WTC11 (cell line): ENCODE measurements at regions not wholly inside any gene's neighbourhood (a gene's known extent, or its start where the extent isn't known, plus 50 kb on each side); places are given as distances from the start of the nearest gene placed in this dataset.

Experiments
- ATAC-seq: fragments of 200-7000 bp; cut with Tn5 transposase; 2 replicates; pipeline ENCODE4 v1.10.0; 2021; ENCODE audit warnings: mild to moderate bottlenecking, moderate library complexity
- CTCF ChIA-PET: fragments of 300-600 bp; sonication (Branson Sonifier 250); formaldehyde crosslinking; loops from one replicate; lab custom pipeline; 2021; ENCODE audit warnings: antibody characterized with exemption; lab: Charles Lee
- POLR2A ChIA-PET: fragments of 350-600 bp; sonication (Branson Sonifier 250); formaldehyde crosslinking; loops from one replicate; lab custom pipeline; 2021; ENCODE audit warnings: antibody characterized with exemption; lab: Charles Lee
- DNase-seq: peaks from one replicate; pipeline ENCODE4 v3.0.0; 2021; ENCODE audit warnings: low spot score
- H3K27ac Mint-ChIP-seq: 2 replicates; pipeline ENCODE4 v1.8.0; 2021; ENCODE audit warnings: mixed read lengths
- H3K27me3 Mint-ChIP-seq: 2 replicates; pipeline ENCODE4 v1.8.0; 2021; ENCODE audit warnings: low read depth, mild to moderate bottlenecking, moderate library complexity, mixed read lengths
- H3K36me3 Mint-ChIP-seq: 2 replicates; pipeline ENCODE4 v1.8.0; 2021; ENCODE audit warnings: mixed read lengths
- H3K4me1 Mint-ChIP-seq: 2 replicates; pipeline ENCODE4 v1.8.0; 2022; ENCODE audit warnings: mixed read lengths
- H3K4me3 Mint-ChIP-seq: 2 replicates; pipeline ENCODE4 v1.8.0; 2021; ENCODE audit warnings: mild to moderate bottlenecking, moderate library complexity, mixed read lengths
- H3K9me3 Mint-ChIP-seq: 2 replicates; pipeline ENCODE4 v1.8.0; 2021; ENCODE audit warnings: mixed read lengths
- FOXK1 ChIP-seq: sonication (generic); formaldehyde crosslinking; IDR thresholded peaks from 2 replicates; pipeline ENCODE4 v1.8.0; 2022; ENCODE audit warnings: mild to moderate bottlenecking, moderate library complexity, missing genetic modification reagents
- GTF2I ChIP-seq: fragments of 250-450 bp; sonication (Bioruptor Pico); conservative IDR thresholded peaks from 2 replicates; pipeline ENCODE4 v1.4.0; 2021; ENCODE audit warnings: mild to moderate bottlenecking
- MYBL2 ChIP-seq: sonication (generic); formaldehyde crosslinking; IDR thresholded peaks from 2 replicates; pipeline ENCODE4 v1.8.1; 2023; ENCODE audit warnings: mild to moderate bottlenecking, moderate library complexity, missing genetic modification reagents
- NR3C1 ChIP-seq: sonication (generic); formaldehyde crosslinking; conservative IDR thresholded peaks from 2 replicates; pipeline ENCODE4 v1.8.1; 2023; ENCODE audit warnings: low read depth, mild to moderate bottlenecking, missing genetic modification reagents
- PRRX2 ChIP-seq: fragments of 250-450 bp; sonication (Bioruptor Pico); IDR thresholded peaks from 2 replicates; pipeline ENCODE4 v1.8.0; 2021; ENCODE audit warnings: mild to moderate bottlenecking
- SMAD3 ChIP-seq: sonication (generic); formaldehyde crosslinking; IDR thresholded peaks from 2 replicates; pipeline ENCODE4 v1.8.0; 2022; ENCODE audit warnings: missing genetic modification reagents, mild to moderate bottlenecking, borderline replicate concordance
- SP1 ChIP-seq: sonication (generic); formaldehyde crosslinking; conservative IDR thresholded peaks from 2 replicates; pipeline ENCODE4 v1.8.1; 2022; ENCODE audit warnings: missing genetic modification reagents
- ZBTB21 ChIP-seq: sonication (generic); formaldehyde crosslinking; IDR thresholded peaks from 2 replicates; pipeline ENCODE4 v1.8.1; 2023; ENCODE audit warnings: mild to moderate bottlenecking, missing genetic modification reagents, borderline replicate concordance
- ZNF219 ChIP-seq: sonication (generic); formaldehyde crosslinking; IDR thresholded peaks from 2 replicates; pipeline ENCODE4 v1.8.0; 2023; ENCODE audit warnings: missing genetic modification reagents, mild to moderate bottlenecking, borderline replicate concordance
- ZNF263 ChIP-seq: sonication (generic); formaldehyde crosslinking; IDR thresholded peaks from 2 replicates; pipeline ENCODE4 v1.8.1; 2022; ENCODE audit warnings: low read depth, mild to moderate bottlenecking, moderate library complexity, missing genetic modification reagents
- ZNF396 ChIP-seq: fragments of 250-450 bp; sonication (Bioruptor Pico); IDR thresholded peaks from 2 replicates; pipeline ENCODE4 v1.8.0; 2021; ENCODE audit warnings: mild to moderate bottlenecking, moderate library complexity, borderline replicate concordance
- ZNF423 ChIP-seq: fragments of 250-450 bp; sonication (Bioruptor Pico); IDR thresholded peaks from 2 replicates; pipeline ENCODE4 v2.1.2; 2022; ENCODE audit warnings: mild to moderate bottlenecking, moderate library complexity
- TF ChIP-seq, protein P1 (sequence below): fragments of 200-600 bp; IDR thresholded peaks from 2 replicates; pipeline ENCODE4 v1.8.0; 2022; ENCODE audit warnings: antibody characterized with exemption
- TF ChIP-seq, protein P2 (sequence below): fragments of 250-450 bp; sonication (Bioruptor Pico); IDR thresholded peaks from 2 replicates; pipeline ENCODE4 v2.1.2; 2022; ENCODE audit warnings: mild to moderate bottlenecking, moderate library complexity
- TF ChIP-seq, protein P3 (sequence below): sonication (generic); formaldehyde crosslinking; IDR thresholded peaks from 2 replicates; pipeline ENCODE4 v1.8.1; 2023; ENCODE audit warnings: mild to moderate bottlenecking, moderate library complexity, missing genetic modification reagents
- TF ChIP-seq, protein P4 (sequence below): fragments of 250-450 bp; sonication (Bioruptor Pico); IDR thresholded peaks from 2 replicates; pipeline ENCODE4 v1.9.0; 2021; ENCODE audit warnings: moderate library complexity, mild to moderate bottlenecking, inconsistent platforms, borderline replicate concordance

- no peak for TF ChIP-seq GTF2I
- TF ChIP-seq ZNF396 (CRISPR knock-in tag) = no peak
- TF ChIP-seq SMAD3 (CRISPR knock-in tag) = no peak
- TF ChIP-seq ZNF423 = no peak
- no peak for TF ChIP-seq PRRX2 (CRISPR knock-in tag)
- TF ChIP-seq, protein P1, sequence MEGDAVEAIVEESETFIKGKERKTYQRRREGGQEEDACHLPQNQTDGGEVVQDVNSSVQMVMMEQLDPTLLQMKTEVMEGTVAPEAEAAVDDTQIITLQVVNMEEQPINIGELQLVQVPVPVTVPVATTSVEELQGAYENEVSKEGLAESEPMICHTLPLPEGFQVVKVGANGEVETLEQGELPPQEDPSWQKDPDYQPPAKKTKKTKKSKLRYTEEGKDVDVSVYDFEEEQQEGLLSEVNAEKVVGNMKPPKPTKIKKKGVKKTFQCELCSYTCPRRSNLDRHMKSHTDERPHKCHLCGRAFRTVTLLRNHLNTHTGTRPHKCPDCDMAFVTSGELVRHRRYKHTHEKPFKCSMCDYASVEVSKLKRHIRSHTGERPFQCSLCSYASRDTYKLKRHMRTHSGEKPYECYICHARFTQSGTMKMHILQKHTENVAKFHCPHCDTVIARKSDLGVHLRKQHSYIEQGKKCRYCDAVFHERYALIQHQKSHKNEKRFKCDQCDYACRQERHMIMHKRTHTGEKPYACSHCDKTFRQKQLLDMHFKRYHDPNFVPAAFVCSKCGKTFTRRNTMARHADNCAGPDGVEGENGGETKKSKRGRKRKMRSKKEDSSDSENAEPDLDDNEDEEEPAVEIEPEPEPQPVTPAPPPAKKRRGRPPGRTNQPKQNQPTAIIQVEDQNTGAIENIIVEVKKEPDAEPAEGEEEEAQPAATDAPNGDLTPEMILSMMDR = no peak
- TF ChIP-seq ZNF263 (CRISPR knock-in tag) = no peak
- TF ChIP-seq FOXK1 (CRISPR knock-in tag) = no peak
- TF ChIP-seq, protein P2, sequence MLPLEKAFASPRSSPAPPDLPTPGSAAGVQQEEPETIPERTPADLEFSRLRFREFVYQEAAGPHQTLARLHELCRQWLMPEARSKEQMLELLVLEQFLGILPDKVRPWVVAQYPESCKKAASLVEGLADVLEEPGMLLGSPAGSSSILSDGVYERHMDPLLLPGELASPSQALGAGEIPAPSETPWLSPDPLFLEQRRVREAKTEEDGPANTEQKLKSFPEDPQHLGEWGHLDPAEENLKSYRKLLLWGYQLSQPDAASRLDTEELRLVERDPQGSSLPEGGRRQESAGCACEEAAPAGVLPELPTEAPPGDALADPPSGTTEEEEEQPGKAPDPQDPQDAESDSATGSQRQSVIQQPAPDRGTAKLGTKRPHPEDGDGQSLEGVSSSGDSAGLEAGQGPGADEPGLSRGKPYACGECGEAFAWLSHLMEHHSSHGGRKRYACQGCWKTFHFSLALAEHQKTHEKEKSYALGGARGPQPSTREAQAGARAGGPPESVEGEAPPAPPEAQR (CRISPR knock-in tag) = no peak
Measured at GRCh38 chr7:16026253-16027020, 340.0 kb upstream of the MEOX2 start (continued).

DNA sequence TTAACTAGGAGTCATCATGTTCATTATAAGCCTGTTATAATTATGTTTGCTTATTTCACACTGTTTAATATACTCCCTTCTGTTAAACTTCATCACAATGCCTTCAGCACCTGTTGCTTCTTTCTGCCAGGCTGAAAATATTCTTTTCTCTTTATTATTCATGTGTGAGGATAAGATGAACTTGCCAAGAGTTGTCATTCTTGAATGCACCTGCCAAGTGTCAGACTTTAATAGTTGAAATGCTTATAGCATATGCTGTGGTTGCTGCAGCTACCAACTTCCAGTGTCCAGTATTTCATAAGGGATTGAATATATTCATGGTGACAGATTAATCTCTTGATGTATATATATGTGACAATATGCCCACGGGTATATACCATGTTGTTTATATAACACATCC is 339.2 kb upstream of the MEOX2 start:
- H3K36me3 Mint-ChIP-seq = no peaks in the 10 kb centered on the region
- POLR2A ChIA-PET = no interaction called here
- DNase-seq (no peak), ATAC-seq (no peak)
- H3K27me3 Mint-ChIP-seq = no peaks in the 10 kb centered on the region
- CTCF ChIA-PET = interaction anchor here (1.2 kb wide), 1 partner anchor 305 kb away, joined by 3 read pairs; no protein-coding TSS in a partner anchor
- no peaks in the 10 kb centered on the region for H3K9me3 Mint-ChIP-seq
- H3K4me3 Mint-ChIP-seq = no peak overlapping the region
- H3K4me1 Mint-ChIP-seq = peaks cover 13% of the 10 kb centered on the region
- no peak overlapping the region for H3K27ac Mint-ChIP-seq
- TF ChIP-seq, protein P1 = no peak
- TF ChIP-seq SP1 (CRISPR knock-in tag) = no peak
- TF ChIP-seq, protein P3, sequence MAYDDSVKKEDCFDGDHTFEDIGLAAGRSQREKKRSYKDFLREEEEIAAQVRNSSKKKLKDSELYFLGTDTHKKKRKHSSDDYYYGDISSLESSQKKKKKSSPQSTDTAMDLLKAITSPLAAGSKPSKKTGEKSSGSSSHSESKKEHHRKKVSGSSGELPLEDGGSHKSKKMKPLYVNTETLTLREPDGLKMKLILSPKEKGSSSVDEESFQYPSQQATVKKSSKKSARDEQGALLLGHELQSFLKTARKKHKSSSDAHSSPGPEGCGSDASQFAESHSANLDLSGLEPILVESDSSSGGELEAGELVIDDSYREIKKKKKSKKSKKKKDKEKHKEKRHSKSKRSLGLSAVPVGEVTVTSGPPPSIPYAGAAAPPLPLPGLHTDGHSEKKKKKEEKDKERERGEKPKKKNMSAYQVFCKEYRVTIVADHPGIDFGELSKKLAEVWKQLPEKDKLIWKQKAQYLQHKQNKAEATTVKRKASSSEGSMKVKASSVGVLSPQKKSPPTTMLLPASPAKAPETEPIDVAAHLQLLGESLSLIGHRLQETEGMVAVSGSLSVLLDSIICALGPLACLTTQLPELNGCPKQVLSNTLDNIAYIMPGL (CRISPR knock-in tag) = no peak
- TF ChIP-seq ZNF263 (CRISPR knock-in tag) = no peak
- TF ChIP-seq, protein P4, sequence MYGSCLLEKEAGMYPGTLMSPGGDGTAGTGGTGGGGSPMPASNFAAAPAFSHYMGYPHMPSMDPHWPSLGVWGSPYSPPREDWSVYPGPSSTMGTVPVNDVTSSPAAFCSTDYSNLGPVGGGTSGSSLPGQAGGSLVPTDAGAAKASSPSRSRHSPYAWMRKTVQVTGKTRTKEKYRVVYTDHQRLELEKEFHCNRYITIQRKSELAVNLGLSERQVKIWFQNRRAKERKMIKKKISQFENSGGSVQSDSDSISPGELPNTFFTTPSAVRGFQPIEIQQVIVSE (CRISPR knock-in tag) = no peak
- TF ChIP-seq NR3C1 (CRISPR knock-in tag) = no peak
- no peak for TF ChIP-seq ZBTB21 (CRISPR knock-in tag)
- no peak for TF ChIP-seq MYBL2 (CRISPR knock-in tag)
- TF ChIP-seq ZNF219 (CRISPR knock-in tag) = no peak
